IMR-90 (cell line): ENCODE measurements at regions not wholly inside any gene's neighbourhood (a gene's known extent, or its start where the extent isn't known, plus 50 kb on each side); places are given as distances from the start of the nearest gene placed in this dataset.

ENCODE experiments used
- ATAC-seq: fragments of 200-7000 bp; cut with Tn5 transposase; 2 replicates; pipeline ENCODE4 v1.9.1; 2020; ENCODE audit warnings: low read depth, mild to moderate bottlenecking, moderate library complexity
- BruUV-seq: library from RNA; stranded (reverse); fragments of 400-500 nt; replicated peaks from 2 replicates; lab custom pipeline; 2021; lab: Mats Ljungman, UMichigan
- CTCF ChIA-PET: fragments of 300-600 bp; formaldehyde crosslinking; extraction: SDS; loops from one replicate; lab custom pipeline; 2021; ENCODE audit warnings: antibody characterized with exemption; lab: Yijun Ruan, JAX
- POLR2A ChIA-PET: fragments of 300-600 bp; sonication (Branson Sonifier 250); formaldehyde crosslinking; loops from one replicate; lab custom pipeline; 2022; ENCODE audit warnings: antibody characterized with exemption; ENCODE audit not compliant: unreplicated experiment; lab: Charles Lee
- DNase-seq: peaks from one replicate; pipeline ENCODE4 v3.0.0; 2013
- H2AFZ ChIP-seq: replicated peaks from 2 replicates; pipeline ENCODE3; 2013; ENCODE audit warnings: low read length, mild to moderate bottlenecking; ENCODE audit not compliant: poor library complexity
- H2AK5ac ChIP-seq: 2 replicates; pipeline ENCODE4 v1.6.1; 2013; ENCODE audit warnings: low read depth, low read length, inconsistent platforms
- H2AK9ac ChIP-seq: replicated peaks from 2 replicates; pipeline ENCODE3; 2013; ENCODE audit warnings: mild to moderate bottlenecking, low read depth, low read length, moderate library complexity; ENCODE audit not compliant: poor library complexity
- H2BK120ac ChIP-seq: 2 replicates; pipeline ENCODE4 v1.6.1; 2013; ENCODE audit warnings: low read depth, low read length, inconsistent platforms
- H2BK15ac ChIP-seq: 3 replicates; pipeline ENCODE4 v1.6.1; 2013; ENCODE audit warnings: low read depth, low read length, inconsistent platforms
- H2BK20ac ChIP-seq: 2 replicates; pipeline ENCODE4 v1.6.1; 2013; ENCODE audit warnings: low read depth, mild to moderate bottlenecking, inconsistent platforms, low read length, moderate library complexity
- H2BK5ac ChIP-seq: 2 replicates; pipeline ENCODE4 v1.6.1; 2013; ENCODE audit warnings: mild to moderate bottlenecking, low read depth, low read length, inconsistent platforms; ENCODE audit not compliant: poor library complexity, severe bottlenecking
- H3K14ac ChIP-seq: replicated peaks from 2 replicates; pipeline ENCODE4 v1.6.1; 2013; ENCODE audit warnings: low read depth, low read length, inconsistent platforms
- H3K18ac ChIP-seq: 2 replicates; pipeline ENCODE4 v1.6.1; 2013; ENCODE audit warnings: low read depth, low read length, control low read depth
- H3K23ac ChIP-seq: 2 replicates; pipeline ENCODE4 v1.6.1; 2013; ENCODE audit warnings: low read depth, low read length, inconsistent platforms
- H3K27ac ChIP-seq: 2 replicates; pipeline ENCODE4 v1.5.1; 2013; ENCODE audit warnings: mild to moderate bottlenecking, control low read depth, low read length; ENCODE audit not compliant: insufficient read depth
- H3K27me3 ChIP-seq: 2 replicates; pipeline ENCODE4 v1.6.1; 2013; ENCODE audit warnings: low read length; ENCODE audit not compliant: control insufficient read depth, insufficient read depth
- H3K36me3 ChIP-seq: 2 replicates; pipeline ENCODE4 v1.6.1; 2013; ENCODE audit warnings: low read length, mixed read lengths; ENCODE audit not compliant: control insufficient read depth, insufficient read depth
- H3K4ac ChIP-seq: 2 replicates; pipeline ENCODE4 v1.6.1; 2013; ENCODE audit warnings: low read depth, low read length, inconsistent platforms
- H3K4me1 ChIP-seq: 2 replicates; pipeline ENCODE4 v1.6.1; 2013; ENCODE audit warnings: low read length, mixed read lengths; ENCODE audit not compliant: control insufficient read depth, insufficient read depth
- H3K4me2 ChIP-seq: 2 replicates; pipeline ENCODE4 v1.6.1; 2013; ENCODE audit warnings: low read depth, mild to moderate bottlenecking, control low read depth, low read length, moderate library complexity
- H3K4me3 ChIP-seq: 2 replicates; pipeline ENCODE4 v1.5.1; 2013; ENCODE audit warnings: low read depth, mild to moderate bottlenecking, control low read depth, low read length, moderate library complexity; ENCODE audit not compliant: insufficient read depth
- H3K56ac ChIP-seq: 2 replicates; pipeline ENCODE4 v1.6.1; 2013; ENCODE audit warnings: low read length, inconsistent platforms; ENCODE audit not compliant: insufficient read depth; ENCODE audit errors: extremely low read depth
- H3K79me1 ChIP-seq, 2 experiments: 2 replicates each; pipeline ENCODE4 v1.6.1; 2013; ENCODE audit warnings: low read length in 2 of 2, inconsistent platforms in 1 of 2, low read depth in 1 of 2
- H3K9ac ChIP-seq: 2 replicates; pipeline ENCODE4 v1.6.1; 2013; ENCODE audit warnings: low read depth, low read length, control low read depth
- H3K9me1 ChIP-seq: 2 replicates; pipeline ENCODE4 v1.6.1; 2013; ENCODE audit warnings: low read length, inconsistent platforms; ENCODE audit not compliant: insufficient read depth
- H3K9me3 ChIP-seq: 2 replicates; pipeline ENCODE4 v1.6.1; 2013; ENCODE audit warnings: low read length; ENCODE audit not compliant: control insufficient read depth, insufficient read depth
- H4K20me1 ChIP-seq: 2 replicates; pipeline ENCODE4 v1.6.1; 2013; ENCODE audit warnings: low read length, inconsistent platforms; ENCODE audit not compliant: insufficient read depth
- H4K5ac ChIP-seq: 2 replicates; pipeline ENCODE4 v1.6.1; 2013; ENCODE audit warnings: mild to moderate bottlenecking, low read depth, low read length, control low read depth
- H4K8ac ChIP-seq, 2 experiments: 2 replicates each; pipeline ENCODE4 v1.6.1; 2013; ENCODE audit warnings: low read depth in 2 of 2, low read length in 2 of 2, control low read depth in 1 of 2, inconsistent platforms in 1 of 2
- H4K91ac ChIP-seq: 2 replicates; pipeline ENCODE4 v1.6.1; 2013; ENCODE audit warnings: low read depth, low read length, inconsistent platforms; ENCODE audit not compliant: insufficient read depth
- MAFK ChIP-seq: IDR thresholded peaks from 2 replicates; pipeline ENCODE4 v1.6.1; 2012; ENCODE audit warnings: low read depth, low read length, improper control_type of control experiment
- MXI1 ChIP-seq: IDR thresholded peaks from 2 replicates; pipeline ENCODE4 v1.6.1; 2012; ENCODE audit warnings: low read depth, mild to moderate bottlenecking, low read length, moderate library complexity, borderline replicate concordance
- RFX5 ChIP-seq: IDR thresholded peaks from 2 replicates; pipeline ENCODE4 v1.8.0; 2012; ENCODE audit warnings: low read depth, mild to moderate bottlenecking, low read length, moderate library complexity
- WGBS, 2 experiments: methylation state at CpG; one replicate each; pipeline versions ENCODE4 v1.1.5 to v1.1.7; 2013; ENCODE audit warnings: missing lambda C conversion rate in 2 of 2; ENCODE audit not compliant: insufficient read length in 1 of 2; ENCODE audit errors: extremely low coverage in 2 of 2; 5-methylcytosine and 5-hydroxymethylcytosine counted together
- dilution Hi-C: fragments of 300-500 bp; cut with HindIII; formaldehyde crosslinking; loops from one replicate; pipeline ENCODE4 v1.14.3; 2018; ENCODE audit warnings: low sequenced_read_pairs; ENCODE audit not compliant: unreplicated experiment
- in situ Hi-C: fragments of 300-500 bp; cut with MboI; formaldehyde crosslinking; loops from 3 replicates; pipeline ENCODE4 v1.14.3; 2019; ENCODE audit warnings: low sequenced_read_pairs, inconsistent platforms, mixed read lengths
- intact Hi-C: fragments of 100-400 bp; cut with micrococcal nuclease; formaldehyde crosslinking; loops from 2 replicates; pipeline ENCODE4 v1.10.0; 2022

- Histone ChIP-seq H3K23ac (no peak overlapping the region), H3K79me1 (no peaks in the 10 kb centered on the region), H3K9ac (no peak overlapping the region), H3K4me3 (no peak overlapping the region), H2BK15ac (no peak overlapping the region), H2BK120ac (no peak overlapping the region), H3K9me3 (no peaks in the 10 kb centered on the region), H3K36me3 (no peaks in the 10 kb centered on the region), H2AK5ac (no peak overlapping the region), H3K9me1 (no peaks in the 10 kb centered on the region), H4K20me1 (no peaks in the 10 kb centered on the region), H3K4me1 (no peaks in the 10 kb centered on the region), H3K4ac (no peak overlapping the region), H3K27ac (no peak overlapping the region), H2BK5ac (no peak overlapping the region), H3K27me3 (no peaks in the 10 kb centered on the region), H3K14ac (no peak overlapping the region), H3K56ac (no peak overlapping the region), H2AK9ac (no peak overlapping the region), H3K18ac (no peak overlapping the region), H4K5ac (no peak overlapping the region), H2BK20ac (no peak overlapping the region), H2AFZ (no peak overlapping the region), H3K4me2 (no peak overlapping the region), H4K91ac (no peak overlapping the region), H4K8ac (no peak overlapping the region)
- TF ChIP-seq MXI1 (no peak), RFX5 (no peak), MAFK (no peak)
- BruUV-seq: no TSS peak
- dilution Hi-C loops: no loop called here
- intact Hi-C loops: loop anchor here (5.0 kb wide), 1 partner anchor 492 kb away; no protein-coding TSS in a partner anchor
- ChIA-PET CTCF (no interaction called here), POLR2A (no interaction called here)
- ATAC-seq (no peak), DNase-seq (no peak)
- no CpG with 5 or more reads among the region's 4 CpGs for WGBS, 2 experiments
- in situ Hi-C loops: no loop called here
Observed at GRCh38 chr1:87829360-87829759, 500.7 kb downstream of the LMO4 start.
